GM21515 (cell line): ENCODE measurements at regions not wholly inside any gene's neighbourhood (a gene's known extent, or its start where the extent isn't known, plus 50 kb on each side); places are given as distances from the start of the nearest gene placed in this dataset.
"Not testable (repeated sequence)": the region's sequence is repeated elsewhere in the genome, so short reads cannot be mapped to it uniquely, and the experiment has no call there.

Experiments used
- ATAC-seq: cut with Tn5 transposase; IDR thresholded peaks from one replicate; pipeline ENCODE4 v1.9.1; 2021; ENCODE audit not compliant: unreplicated experiment

- no peak for ATAC-seq
Measured at GRCh38 chr5:17326600-17327037, 109.2 kb downstream of the BASP1 start.

GRCh38 chr5:17327048-17327625 is 109.7 kb downstream of the BASP1 start:
- no peak for ATAC-seq

- no peak for ATAC-seq
Measured at GRCh38 chr5:17329571-17329970, 112.1 kb downstream of the BASP1 start.

DNA sequence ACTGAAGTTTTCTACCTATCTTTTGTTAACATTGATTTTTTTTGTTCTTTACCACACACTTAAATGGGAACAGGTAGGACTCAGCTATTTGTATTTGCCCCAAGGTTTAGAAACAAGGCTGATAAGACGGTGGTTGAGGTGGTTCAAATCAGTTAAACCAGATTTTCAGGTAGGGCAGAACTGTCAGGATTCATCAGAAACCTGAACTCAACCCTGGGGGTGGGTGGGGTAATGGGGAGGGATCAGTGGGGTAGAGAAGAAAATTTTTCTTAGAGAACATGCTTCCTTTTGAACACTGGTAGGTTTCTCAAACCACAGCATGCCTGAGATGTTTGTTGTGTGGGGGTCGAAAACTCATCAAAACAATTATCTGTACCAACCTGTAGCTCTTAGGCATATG is 113.0 kb downstream of the BASP1 start:
- ATAC-seq: no peak

GRCh38 chr5:17331651-17332050 is 114.2 kb downstream of the BASP1 start:
- no peak for ATAC-seq

GRCh38 chr5:17333755-17334154 is 116.3 kb downstream of the BASP1 start:
- ATAC-seq: no peak

- no peak for ATAC-seq
Measured at GRCh38 chr5:17336054-17336453, 118.6 kb downstream of the BASP1 start.

GRCh38 chr5:17336723-17337122 is 119.3 kb downstream of the BASP1 start:
- ATAC-seq: not testable (repeated sequence)

DNA sequence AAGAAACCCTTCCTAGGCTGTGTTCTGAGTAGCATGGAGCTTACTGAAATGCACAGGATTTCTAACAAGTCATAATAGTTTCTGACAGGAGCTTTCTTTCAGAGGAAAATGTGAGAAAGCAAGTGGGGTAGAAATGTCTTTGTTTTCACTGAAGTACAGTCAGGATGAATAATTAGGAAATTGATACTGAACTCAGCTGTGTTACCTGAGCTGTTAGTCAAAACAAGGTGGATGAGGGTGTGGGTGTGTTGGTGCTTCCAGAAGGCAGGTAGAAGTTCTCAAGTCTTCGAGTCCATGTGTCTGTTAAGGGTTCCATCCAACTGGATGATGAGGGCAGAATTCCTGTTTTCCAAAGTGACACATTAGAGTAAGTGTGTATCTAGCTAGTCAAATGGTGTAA is 122.4 kb downstream of the BASP1 start:
- ATAC-seq: no peak

DNA sequence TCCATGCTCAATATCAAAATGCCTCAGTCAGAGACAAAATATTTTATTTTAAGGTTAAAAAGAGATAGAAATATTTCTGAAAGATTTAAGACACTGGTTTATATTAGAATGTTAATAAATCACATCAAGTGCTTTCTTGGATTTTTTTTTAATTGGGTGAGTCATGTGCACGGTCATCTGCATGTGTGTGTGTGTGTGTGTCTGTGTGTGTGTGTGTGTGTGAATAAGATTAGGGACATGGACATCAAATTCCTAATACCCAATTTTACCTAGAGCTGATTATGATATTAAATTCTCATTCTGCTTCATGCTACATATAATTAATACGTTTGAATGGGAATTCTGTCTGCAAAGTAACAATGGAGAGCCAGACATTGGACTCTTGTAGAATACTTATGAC is 122.9 kb downstream of the BASP1 start:
- ATAC-seq: no peak

GRCh38 chr5:17340819-17341218 is 123.4 kb downstream of the BASP1 start:
- ATAC-seq: no peak

GRCh38 chr5:17343675-17344074 is 126.2 kb downstream of the BASP1 start:
- ATAC-seq: peak; percentile 92

DNA sequence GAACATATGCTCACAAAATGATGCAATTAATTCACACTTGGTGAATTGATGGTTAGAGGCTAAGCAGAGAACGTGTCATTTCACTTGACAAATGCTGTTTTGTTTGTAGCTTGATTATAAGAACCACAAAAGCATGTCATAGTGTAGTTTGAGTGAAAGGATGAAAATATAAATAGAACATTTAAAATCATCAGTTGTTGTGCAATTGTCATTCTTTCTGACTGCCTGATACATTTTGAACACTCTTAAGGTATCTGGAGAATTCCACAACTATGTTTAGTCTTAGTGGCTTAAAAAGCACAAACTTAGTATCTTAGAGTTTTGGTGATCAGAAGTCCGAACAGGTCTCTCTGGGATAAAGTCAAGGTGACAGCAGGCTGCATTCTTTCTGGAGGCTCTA is 129.4 kb downstream of the BASP1 start:
- ATAC-seq: no peak

DNA sequence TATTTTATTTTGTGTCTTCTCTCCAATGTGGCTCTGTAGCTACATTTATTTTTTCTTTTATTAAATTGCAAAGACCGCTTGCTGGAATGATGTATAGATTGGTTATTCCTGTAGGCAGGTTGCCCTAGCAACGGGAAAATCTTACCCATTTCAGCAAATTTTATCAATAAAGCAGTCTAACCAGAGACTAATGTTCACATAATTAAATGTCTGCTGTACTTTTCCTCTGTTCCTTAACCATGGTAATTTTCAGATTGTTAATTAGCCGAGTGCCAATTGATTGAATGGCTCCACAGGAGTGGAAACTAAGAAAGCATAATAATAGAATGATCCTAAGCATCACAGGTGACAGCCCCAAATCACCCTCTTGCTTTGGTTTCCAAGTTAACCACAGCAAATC is 134.8 kb downstream of the BASP1 start:
- no peak for ATAC-seq

DNA sequence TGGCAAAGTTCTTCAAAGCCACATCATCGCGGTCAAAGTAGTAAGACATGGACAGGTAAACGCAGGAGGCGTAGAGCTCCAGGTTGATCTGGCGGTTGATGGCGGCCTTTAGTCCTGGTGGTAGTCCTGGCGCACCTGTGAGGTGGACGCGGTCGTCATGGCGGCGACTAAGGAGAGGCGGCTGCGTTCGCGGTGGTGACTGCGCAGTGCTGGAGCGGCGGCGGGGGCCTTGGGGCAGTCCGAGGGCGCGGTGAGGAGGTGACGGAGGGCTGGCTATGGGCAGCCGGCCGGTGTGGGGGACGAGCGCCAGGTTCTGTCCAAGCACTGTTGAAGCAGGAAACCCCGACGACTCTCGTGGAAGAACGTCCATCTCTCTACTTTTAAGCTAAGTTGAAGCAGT is 136.8 kb downstream of the BASP1 start:
- no peak for ATAC-seq

GRCh38 chr5:17355586-17356346 is 138.3 kb downstream of the BASP1 start:
- ATAC-seq: no peak

DNA sequence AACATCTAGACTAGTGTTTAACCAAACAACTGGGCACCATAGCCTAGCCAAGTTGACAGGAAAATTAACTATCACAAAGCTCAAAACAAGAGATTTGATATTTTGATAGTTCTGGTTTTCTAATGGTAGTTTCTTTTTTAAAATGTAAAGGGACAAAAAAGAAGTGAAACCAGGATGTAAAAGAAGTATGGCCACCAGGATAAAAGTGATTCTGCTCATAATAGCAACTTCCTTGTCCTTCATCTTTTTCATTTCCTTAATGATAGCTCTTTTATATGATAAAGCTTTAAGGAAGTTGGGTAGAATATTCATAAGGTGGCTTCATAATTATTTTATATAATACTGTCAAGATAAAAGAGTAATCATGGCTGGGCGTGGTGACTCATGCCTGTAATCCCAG is 139.1 kb downstream of the BASP1 start:
- ATAC-seq: no peak

DNA sequence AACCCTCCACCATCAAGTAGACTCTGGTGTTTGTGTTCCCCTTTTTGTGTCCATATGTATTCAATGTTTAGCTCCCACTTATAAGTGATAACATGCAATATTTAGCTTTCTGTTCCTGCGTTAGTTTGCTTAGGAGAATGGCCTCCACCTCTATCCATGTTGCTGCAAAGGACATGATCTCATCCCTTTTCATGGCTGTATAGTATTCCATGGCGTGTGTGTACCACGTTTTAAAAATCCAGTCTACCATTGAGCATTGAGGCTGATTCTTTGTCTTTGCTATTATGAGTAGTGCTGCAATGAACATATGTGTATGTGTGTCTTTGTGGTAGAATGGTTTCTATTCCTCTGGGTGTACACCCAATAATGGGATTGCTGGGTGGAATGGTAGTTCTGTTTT is 140.1 kb downstream of the BASP1 start:
- ATAC-seq: no peak

DNA sequence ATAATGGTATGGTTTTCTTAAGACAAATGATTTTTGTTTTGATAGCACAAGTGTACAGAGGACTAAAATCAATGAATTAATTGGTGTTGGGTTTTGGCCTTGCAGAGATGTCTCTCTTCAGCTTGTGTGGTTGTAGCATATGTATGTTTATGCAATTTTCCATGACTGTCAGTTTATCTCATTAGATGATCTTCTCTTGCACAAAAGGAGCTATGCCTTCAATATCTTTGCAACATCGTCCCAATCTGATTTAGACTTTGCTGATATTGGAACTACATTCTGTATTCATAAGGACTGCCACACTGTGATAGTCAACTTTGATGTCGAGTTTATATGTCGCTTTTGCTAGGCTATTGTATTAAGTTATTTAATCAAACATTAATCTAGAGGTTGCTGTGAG is 140.0 kb upstream of the TAF11L2 start:
- ATAC-seq: no peak

GRCh38 chr5:17359451-17360011 is 138.5 kb upstream of the TAF11L2 start:
- no peak for ATAC-seq

DNA sequence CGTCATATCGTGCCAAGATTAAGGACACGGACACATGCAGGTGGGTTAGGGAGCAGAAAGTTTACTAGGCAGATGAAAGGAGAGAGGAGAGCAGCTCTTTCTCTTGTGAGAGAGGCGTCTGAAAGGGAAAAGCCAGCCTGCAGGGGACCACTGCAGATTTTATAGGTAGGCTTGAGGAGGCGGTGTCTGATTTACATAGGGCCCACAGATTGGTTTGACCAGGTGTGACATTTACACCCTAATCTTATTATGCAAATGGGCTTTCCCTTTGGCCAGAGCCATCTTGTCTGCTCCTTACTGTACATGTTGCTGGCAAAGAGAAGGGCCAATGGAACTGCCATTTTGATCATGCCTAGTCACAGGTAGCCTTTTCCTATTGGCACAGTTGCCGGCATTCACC is 137.2 kb upstream of the TAF11L2 start:
- ATAC-seq: no peak

DNA sequence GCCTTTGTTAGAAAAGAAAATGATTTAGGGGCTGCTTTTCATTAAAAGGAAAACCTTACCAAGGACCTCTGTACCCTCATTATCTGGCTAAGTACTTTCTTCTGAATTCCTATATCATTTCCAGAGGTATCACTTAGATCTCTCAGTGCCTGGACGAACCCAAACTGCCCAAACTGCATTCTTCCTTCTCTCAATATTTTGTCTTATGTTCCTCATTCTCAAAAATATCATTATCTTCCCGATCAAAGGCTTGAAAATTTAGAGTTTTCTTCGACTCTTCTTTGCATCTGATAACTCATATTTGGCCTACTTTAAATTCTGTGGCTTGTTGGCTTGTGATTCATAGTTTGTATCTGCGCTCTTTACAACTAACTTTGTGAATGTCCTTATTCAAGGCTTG is 136.7 kb upstream of the TAF11L2 start:
- ATAC-seq: no peak
